PC-9 (cell line): ENCODE measurements at regions not wholly inside any gene's neighbourhood (a gene's known extent, or its start where the extent isn't known, plus 50 kb on each side); places are given as distances from the start of the nearest gene placed in this dataset.

Experiments used
- BruUV-seq: library from RNA; stranded (reverse); fragments of 400-500 nt; replicated peaks from 2 replicates; lab custom pipeline; 2021; lab: Mats Ljungman, UMichigan
- CTCF ChIA-PET: fragments of 300-600 bp; sonication (Branson Sonifier 250); formaldehyde crosslinking; loops from one replicate; lab custom pipeline; 2022; ENCODE audit warnings: antibody characterized with exemption; lab: Charles Lee
- POLR2A ChIA-PET: fragments of 300-600 bp; sonication (Branson Sonifier 250); formaldehyde crosslinking; loops from one replicate; lab custom pipeline; 2022; ENCODE audit warnings: antibody characterized with exemption; ENCODE audit not compliant: unreplicated experiment; lab: Charles Lee
- DNase-seq, 2 experiments: peaks; one replicate each; pipeline versions ENCODE4 v3.0.0 to v3.0.0-alpha.2; 2015 to 2022; ENCODE audit warnings: mixed read lengths in 1 of 2
- H2AFZ ChIP-seq: fragments of 200-600 bp; sonication (generic); 2 replicates; pipeline ENCODE4 v1.8.1; 2017; ENCODE audit warnings: antibody characterized with exemption
- H3F3A ChIP-seq: fragments of 200-600 bp; sonication (generic); 2 replicates; pipeline ENCODE4 v1.8.1; 2017; ENCODE audit warnings: antibody characterized with exemption, mild to moderate bottlenecking, low read depth; ENCODE audit not compliant: insufficient read depth
- H3K27ac ChIP-seq: fragments of 200-600 bp; sonication (generic); 2 replicates; pipeline ENCODE4 v1.6.1; 2016; ENCODE audit warnings: mixed run types
- H3K27me3 ChIP-seq: fragments of 200-600 bp; sonication (generic); 2 replicates; pipeline ENCODE4 v1.6.1; 2016; ENCODE audit warnings: low read depth, mixed run types; ENCODE audit not compliant: insufficient read depth
- H3K36me3 ChIP-seq: fragments of 200-600 bp; sonication (generic); 2 replicates; pipeline ENCODE4 v1.6.1; 2016; ENCODE audit warnings: low read depth, mixed run types
- H3K4me1 ChIP-seq: fragments of 200-600 bp; sonication (generic); replicated peaks from 2 replicates; pipeline ENCODE4 v1.6.1; 2016; ENCODE audit warnings: mixed run types; ENCODE audit not compliant: insufficient read depth
- H3K4me2 ChIP-seq: fragments of 200-600 bp; sonication (generic); 2 replicates; pipeline ENCODE4 v1.6.1; 2017; ENCODE audit warnings: mixed run types
- H3K4me3 ChIP-seq: fragments of 200-600 bp; sonication (generic); 2 replicates; pipeline ENCODE4 v1.6.1; 2016; ENCODE audit warnings: mixed run types
- H3K79me2 ChIP-seq: fragments of 200-600 bp; sonication (generic); 2 replicates; pipeline ENCODE4 v1.6.1; 2017; ENCODE audit warnings: low read depth, mixed run types
- H3K9me2 ChIP-seq: fragments of 200-600 bp; sonication (generic); 2 replicates; pipeline ENCODE4 v1.8.1; 2017; ENCODE audit warnings: mild to moderate bottlenecking; ENCODE audit not compliant: insufficient read depth
- H3K9me3 ChIP-seq: fragments of 200-600 bp; sonication (generic); 2 replicates; pipeline ENCODE4 v1.8.1; 2016; ENCODE audit warnings: low read depth; ENCODE audit not compliant: insufficient read depth
- H4K20me1 ChIP-seq: fragments of 200-600 bp; sonication (generic); 2 replicates; pipeline ENCODE4 v1.8.1; 2017; ENCODE audit not compliant: insufficient read depth
- EZH2 ChIP-seq: fragments of 200-600 bp; sonication (generic); IDR thresholded peaks from 2 replicates; pipeline ENCODE4 v1.8.0; 2017; ENCODE audit warnings: antibody characterized with exemption, low read depth
- intact Hi-C: fragments of 100-400 bp; cut with micrococcal nuclease; formaldehyde crosslinking; loops from one replicate; pipeline ENCODE4 v1.10.0; 2022; ENCODE audit not compliant: unreplicated experiment
- TF ChIP-seq, protein P1 (sequence below): fragments of 200-600 bp; sonication (generic); conservative IDR thresholded peaks from 2 replicates; pipeline ENCODE4 v1.6.1; 2017; ENCODE audit warnings: mixed run types, antibody characterized with exemption, mild to moderate bottlenecking, moderate library complexity

DNA sequence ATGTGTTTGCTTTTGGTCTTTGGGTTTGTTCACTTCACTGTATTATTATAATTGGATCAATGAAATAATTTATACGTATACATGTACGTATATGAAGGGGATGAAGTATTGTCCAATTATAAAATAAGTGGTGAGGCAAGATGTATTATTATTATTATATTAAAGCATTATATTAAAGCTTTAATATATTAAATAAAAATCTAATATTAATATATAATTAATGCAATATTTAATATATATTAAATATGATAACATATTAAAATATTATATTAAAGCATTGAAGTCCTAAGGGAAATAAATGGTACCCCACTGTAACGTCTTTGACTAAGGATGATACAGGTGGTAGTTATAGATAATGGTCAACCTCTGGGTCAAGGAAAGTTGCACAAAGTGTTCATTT lies 63.7 kb upstream of the RTL1 start:
- TF ChIP-seq, protein P1, sequence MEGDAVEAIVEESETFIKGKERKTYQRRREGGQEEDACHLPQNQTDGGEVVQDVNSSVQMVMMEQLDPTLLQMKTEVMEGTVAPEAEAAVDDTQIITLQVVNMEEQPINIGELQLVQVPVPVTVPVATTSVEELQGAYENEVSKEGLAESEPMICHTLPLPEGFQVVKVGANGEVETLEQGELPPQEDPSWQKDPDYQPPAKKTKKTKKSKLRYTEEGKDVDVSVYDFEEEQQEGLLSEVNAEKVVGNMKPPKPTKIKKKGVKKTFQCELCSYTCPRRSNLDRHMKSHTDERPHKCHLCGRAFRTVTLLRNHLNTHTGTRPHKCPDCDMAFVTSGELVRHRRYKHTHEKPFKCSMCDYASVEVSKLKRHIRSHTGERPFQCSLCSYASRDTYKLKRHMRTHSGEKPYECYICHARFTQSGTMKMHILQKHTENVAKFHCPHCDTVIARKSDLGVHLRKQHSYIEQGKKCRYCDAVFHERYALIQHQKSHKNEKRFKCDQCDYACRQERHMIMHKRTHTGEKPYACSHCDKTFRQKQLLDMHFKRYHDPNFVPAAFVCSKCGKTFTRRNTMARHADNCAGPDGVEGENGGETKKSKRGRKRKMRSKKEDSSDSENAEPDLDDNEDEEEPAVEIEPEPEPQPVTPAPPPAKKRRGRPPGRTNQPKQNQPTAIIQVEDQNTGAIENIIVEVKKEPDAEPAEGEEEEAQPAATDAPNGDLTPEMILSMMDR, result no peak
- TF ChIP-seq EZH2, result no peak
- Histone ChIP-seq H3K9me3 (no peaks in the 10 kb centered on the region), H2AFZ (no peak overlapping the region), H4K20me1 (no peaks in the 10 kb centered on the region), H3K27me3 (no peaks in the 10 kb centered on the region), H3K36me3 (no peaks in the 10 kb centered on the region), H3K4me2 (no peak overlapping the region), H3F3A (no peaks in the 10 kb centered on the region), H3K4me3 (no peak overlapping the region), H3K9me2 (no peaks in the 10 kb centered on the region), H3K4me1 (no peaks in the 10 kb centered on the region), H3K27ac (no peak overlapping the region), H3K79me2 (no peaks in the 10 kb centered on the region)
- intact Hi-C loops, result no loop called here
- no TSS peak for BruUV-seq
- ChIA-PET POLR2A (no interaction called here), CTCF (no interaction called here)
- no peak for DNase-seq

- intact Hi-C loops, result no loop called here
- no peak for DNase-seq
- H4K20me1 ChIP-seq, result no peaks in the 10 kb centered on the region
- no peaks in the 10 kb centered on the region for H3K27me3 ChIP-seq
- no peak for TF ChIP-seq EZH2
- TF ChIP-seq, protein P1, result no peak
- ChIA-PET POLR2A (no interaction called here), CTCF (no interaction called here)
- no peak overlapping the region for H3K27ac ChIP-seq
- no peaks in the 10 kb centered on the region for H3K9me3 ChIP-seq
- no peak overlapping the region for H2AFZ ChIP-seq
- H3K4me3 ChIP-seq, result no peak overlapping the region
- no peaks in the 10 kb centered on the region for H3K36me3 ChIP-seq
- H3F3A ChIP-seq, result no peaks in the 10 kb centered on the region
- no peaks in the 10 kb centered on the region for H3K4me1 ChIP-seq
- H3K9me2 ChIP-seq, result no peaks in the 10 kb centered on the region
- no peak overlapping the region for H3K4me2 ChIP-seq
- no TSS peak for BruUV-seq
- no peaks in the 10 kb centered on the region for H3K79me2 ChIP-seq
Measured at GRCh38 chr14:100967930-100968329, 64.4 kb upstream of the RTL1 start.

DNA sequence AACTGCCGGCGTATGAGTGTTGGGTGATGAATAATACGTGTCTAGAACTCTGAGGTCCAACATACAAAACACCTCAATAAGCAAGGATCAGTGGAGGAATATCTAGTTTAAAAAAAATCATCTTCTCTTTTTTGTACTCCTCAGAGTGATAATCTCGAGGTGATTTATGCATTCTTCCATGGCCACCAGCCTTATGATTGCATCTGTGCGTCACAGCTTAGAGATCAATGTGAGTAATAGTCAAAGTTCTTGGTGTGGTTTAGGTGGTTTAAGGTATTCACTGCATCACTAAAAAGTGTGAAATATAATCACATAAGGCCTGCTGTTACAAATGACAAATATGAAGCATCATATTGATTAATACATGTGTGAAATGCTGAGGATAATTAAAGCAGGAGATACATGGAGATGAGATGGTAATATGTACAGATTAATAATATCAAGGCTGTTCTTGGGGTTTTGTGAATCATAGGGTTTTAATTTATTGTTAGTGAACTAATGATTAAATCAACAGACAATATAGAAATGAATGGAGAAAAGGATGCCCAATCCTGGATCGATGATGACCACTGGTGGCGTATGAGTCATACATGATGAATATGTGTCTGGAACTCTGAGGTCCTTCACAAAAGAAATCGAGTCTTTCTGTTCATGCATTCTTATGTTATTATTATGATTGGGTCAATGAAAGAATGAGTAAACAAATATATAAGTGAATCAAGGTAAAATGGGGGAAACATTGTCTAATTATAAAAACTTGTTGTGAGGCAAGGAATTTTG lies 68.8 kb upstream of the RTL1 start:
- BruUV-seq, result no TSS peak
- Histone ChIP-seq H3K27me3 (no peaks in the 10 kb centered on the region), H3K9me2 (no peaks in the 10 kb centered on the region), H3K4me1 (no peaks in the 10 kb centered on the region), H3K79me2 (no peaks in the 10 kb centered on the region), H3F3A (no peaks in the 10 kb centered on the region), H3K27ac (no peak overlapping the region), H2AFZ (no peak overlapping the region), H3K9me3 (no peaks in the 10 kb centered on the region), H4K20me1 (no peaks in the 10 kb centered on the region), H3K36me3 (no peaks in the 10 kb centered on the region), H3K4me2 (no peak overlapping the region), H3K4me3 (no peak overlapping the region)
- no peak for DNase-seq
- ChIA-PET POLR2A (no interaction called here), CTCF (no interaction called here)
- intact Hi-C loops, result no loop called here
- TF ChIP-seq, protein P1, result no peak
- no peak for TF ChIP-seq EZH2
